HEK293 (cell line): ENCODE measurements at regions not wholly inside any gene's neighbourhood (a gene's known extent, or its start where the extent isn't known, plus 50 kb on each side); places are given as distances from the start of the nearest gene placed in this dataset.

Experiments used
- CTCF ChIA-PET: fragments of 350-600 bp; formaldehyde crosslinking; extraction: SDS; loops from one replicate; lab custom pipeline; 2021; ENCODE audit warnings: antibody characterized with exemption; lab: Yijun Ruan, JAX
- POLR2A ChIA-PET: fragments of 300-600 bp; formaldehyde crosslinking; extraction: SDS; loops from one replicate; lab custom pipeline; 2020; ENCODE audit warnings: antibody characterized with exemption, inconsistent platforms; lab: Yijun Ruan, JAX
- H3K27ac ChIP-seq: fragments of 200-500 bp; sonication (Bioruptor generic); 2 replicates; pipeline ENCODE4 v1.5.1; 2014; ENCODE audit warnings: low read depth, low read length, control low read depth, inconsistent platforms; ENCODE audit errors: extremely low read depth
- H3K36me3 ChIP-seq, 2 experiments: fragments of 200-500 bp in 1 of 2; sonication (Bioruptor generic) in 1 of 2; 1 replicate in 1 of 2; 2 replicates in 1 of 2; pipeline ENCODE4 v1.5.1; 2014 to 2017; ENCODE audit warnings: inconsistent platforms in 2 of 2, low read length in 2 of 2; ENCODE audit not compliant: control insufficient read depth in 2 of 2, insufficient read depth in 1 of 2
- H3K4me1 ChIP-seq: fragments of 200-500 bp; sonication (Bioruptor generic); 2 replicates; pipeline ENCODE4 v1.5.1; 2014; ENCODE audit warnings: mild to moderate bottlenecking, low read length, inconsistent platforms; ENCODE audit not compliant: control insufficient read depth, insufficient read depth
- H3K4me3 ChIP-seq: 2 replicates; pipeline ENCODE4 v1.5.1; 2011; ENCODE audit warnings: low read depth, mild to moderate bottlenecking, control low read depth, low read length, moderate library complexity
- H3K9me3 ChIP-seq: fragments of 200-500 bp; sonication (Bioruptor generic); 2 replicates; pipeline ENCODE4 v1.5.1; 2014; ENCODE audit warnings: low read depth, low read length, inconsistent platforms; ENCODE audit not compliant: control insufficient read depth, insufficient read depth
- MEIS1 ChIP-seq: sonication (generic); formaldehyde crosslinking; IDR thresholded peaks from 2 replicates; pipeline ENCODE4 v1.8.1; 2022; ENCODE audit warnings: missing genetic modification reagents, mild to moderate bottlenecking, borderline replicate concordance
- ZNF175 ChIP-seq: fragments of 450-650 bp; formaldehyde crosslinking; IDR thresholded peaks from 2 replicates; pipeline ENCODE4 v1.5.1; 2016; ENCODE audit warnings: missing biosample characterization, missing genetic modification characterization
- ZNF366 ChIP-seq: fragments of 450-650 bp; formaldehyde crosslinking; conservative IDR thresholded peaks from 2 replicates; pipeline ENCODE4 v1.5.1; 2016; ENCODE audit warnings: missing biosample characterization, missing genetic modification characterization
- ZNF548 ChIP-seq: fragments of 450-650 bp; formaldehyde crosslinking; IDR thresholded peaks from 2 replicates; pipeline ENCODE4 v1.5.1; 2016; ENCODE audit warnings: missing biosample characterization, missing genetic modification characterization
- ZNF571 ChIP-seq: fragments of 450-650 bp; formaldehyde crosslinking; IDR thresholded peaks from 2 replicates; pipeline ENCODE4 v1.5.0; 2017; ENCODE audit warnings: missing biosample characterization, missing genetic modification characterization
- ZNF776 ChIP-seq: fragments of 450-650 bp; formaldehyde crosslinking; IDR thresholded peaks from 2 replicates; pipeline ENCODE4 v1.5.0; 2017; ENCODE audit warnings: missing biosample characterization, missing genetic modification characterization, borderline replicate concordance
- ZNF785 ChIP-seq: fragments of 450-650 bp; formaldehyde crosslinking; IDR thresholded peaks from 2 replicates; pipeline ENCODE4 v1.5.1; 2016; ENCODE audit warnings: missing biosample characterization, missing genetic modification characterization
- TF ChIP-seq, protein P1 (sequence below): fragments of 450-650 bp; formaldehyde crosslinking; IDR thresholded peaks from 2 replicates; pipeline ENCODE4 v1.5.1; 2016; ENCODE audit warnings: missing biosample characterization, missing genetic modification characterization
- TF ChIP-seq, protein P2 (sequence below): fragments of 450-650 bp; formaldehyde crosslinking; conservative IDR thresholded peaks from 2 replicates; pipeline ENCODE4 v1.5.1; 2016; ENCODE audit warnings: low read depth, missing biosample characterization, missing genetic modification characterization
- TF ChIP-seq, protein P3 (sequence below): fragments of 450-650 bp; formaldehyde crosslinking; IDR thresholded peaks from 2 replicates; pipeline ENCODE4 v1.5.1; 2016; ENCODE audit warnings: missing biosample characterization, missing genetic modification characterization, low read depth
- TF ChIP-seq, protein P4 (sequence below): fragments of 450-650 bp; formaldehyde crosslinking; IDR thresholded peaks from 2 replicates; pipeline ENCODE4 v1.5.1; 2016; ENCODE audit warnings: missing biosample characterization, missing genetic modification characterization, borderline replicate concordance

DNA sequence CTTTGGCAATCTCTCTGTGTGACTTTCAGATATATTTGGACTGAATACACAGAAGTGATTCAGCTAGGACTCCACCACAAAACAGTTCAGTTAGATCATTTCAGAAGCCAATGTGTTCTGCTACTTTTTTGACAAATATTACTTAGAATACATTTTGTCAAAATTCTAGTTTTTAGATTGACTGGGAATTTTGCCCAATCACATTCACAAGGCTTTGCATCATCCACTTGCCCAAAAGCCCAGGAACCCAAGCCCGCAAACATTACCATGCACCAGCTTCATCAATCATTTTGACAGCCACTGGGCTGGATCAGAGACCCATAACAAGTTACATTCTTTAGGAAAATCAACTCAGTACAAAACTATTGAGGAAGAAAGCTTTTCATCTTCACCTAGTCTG, 256.6 kb upstream of the NDST3 start:
- H3K9me3 ChIP-seq: no peaks in the 10 kb centered on the region
- ChIA-PET CTCF (no interaction called here), POLR2A (no interaction called here)
- H3K4me3 ChIP-seq: no peak overlapping the region
- no peaks in the 10 kb centered on the region for H3K4me1 ChIP-seq
- no peak overlapping the region for H3K27ac ChIP-seq
- H3K36me3 ChIP-seq: no peaks in the 10 kb centered on the region
- TF ChIP-seq ZNF776: no peak
- TF ChIP-seq MEIS1 (CRISPR knock-in tag): peak; percentile 81

DNA sequence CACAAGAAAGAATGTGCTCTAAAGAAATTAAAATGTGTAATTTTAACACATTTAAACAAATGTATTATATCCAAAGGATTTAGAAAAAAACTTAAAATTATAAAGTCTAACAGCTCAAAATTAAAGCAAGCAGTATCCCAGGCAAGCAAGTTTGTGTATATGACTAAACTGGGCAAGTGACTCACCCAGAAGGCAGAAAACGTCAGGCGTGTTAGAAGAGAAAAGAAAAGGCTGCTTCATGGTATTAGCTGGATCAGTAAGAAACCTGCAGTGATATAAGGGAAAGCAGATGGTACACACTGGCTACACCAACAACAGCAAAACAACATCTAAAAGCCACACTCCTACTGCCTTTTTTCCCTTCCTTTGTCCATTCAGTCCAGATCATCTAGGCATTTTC, 250.6 kb upstream of the NDST3 start:
- TF ChIP-seq, protein P1, sequence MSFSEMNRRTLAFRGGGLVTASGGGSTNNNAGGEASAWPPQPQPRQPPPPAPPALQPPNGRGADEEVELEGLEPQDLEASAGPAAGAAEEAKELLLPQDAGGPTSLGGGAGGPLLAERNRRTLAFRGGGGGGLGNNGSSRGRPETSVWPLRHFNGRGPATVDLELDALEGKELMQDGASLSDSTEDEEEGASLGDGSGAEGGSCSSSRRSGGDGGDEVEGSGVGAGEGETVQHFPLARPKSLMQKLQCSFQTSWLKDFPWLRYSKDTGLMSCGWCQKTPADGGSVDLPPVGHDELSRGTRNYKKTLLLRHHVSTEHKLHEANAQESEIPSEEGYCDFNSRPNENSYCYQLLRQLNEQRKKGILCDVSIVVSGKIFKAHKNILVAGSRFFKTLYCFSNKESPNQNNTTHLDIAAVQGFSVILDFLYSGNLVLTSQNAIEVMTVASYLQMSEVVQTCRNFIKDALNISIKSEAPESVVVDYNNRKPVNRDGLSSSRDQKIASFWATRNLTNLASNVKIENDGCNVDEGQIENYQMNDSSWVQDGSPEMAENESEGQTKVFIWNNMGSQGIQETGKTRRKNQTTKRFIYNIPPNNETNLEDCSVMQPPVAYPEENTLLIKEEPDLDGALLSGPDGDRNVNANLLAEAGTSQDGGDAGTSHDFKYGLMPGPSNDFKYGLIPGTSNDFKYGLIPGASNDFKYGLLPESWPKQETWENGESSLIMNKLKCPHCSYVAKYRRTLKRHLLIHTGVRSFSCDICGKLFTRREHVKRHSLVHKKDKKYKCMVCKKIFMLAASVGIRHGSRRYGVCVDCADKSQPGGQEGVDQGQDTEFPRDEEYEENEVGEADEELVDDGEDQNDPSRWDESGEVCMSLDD (tag by site-specific recombination): no peak
- TF ChIP-seq, protein P2, sequence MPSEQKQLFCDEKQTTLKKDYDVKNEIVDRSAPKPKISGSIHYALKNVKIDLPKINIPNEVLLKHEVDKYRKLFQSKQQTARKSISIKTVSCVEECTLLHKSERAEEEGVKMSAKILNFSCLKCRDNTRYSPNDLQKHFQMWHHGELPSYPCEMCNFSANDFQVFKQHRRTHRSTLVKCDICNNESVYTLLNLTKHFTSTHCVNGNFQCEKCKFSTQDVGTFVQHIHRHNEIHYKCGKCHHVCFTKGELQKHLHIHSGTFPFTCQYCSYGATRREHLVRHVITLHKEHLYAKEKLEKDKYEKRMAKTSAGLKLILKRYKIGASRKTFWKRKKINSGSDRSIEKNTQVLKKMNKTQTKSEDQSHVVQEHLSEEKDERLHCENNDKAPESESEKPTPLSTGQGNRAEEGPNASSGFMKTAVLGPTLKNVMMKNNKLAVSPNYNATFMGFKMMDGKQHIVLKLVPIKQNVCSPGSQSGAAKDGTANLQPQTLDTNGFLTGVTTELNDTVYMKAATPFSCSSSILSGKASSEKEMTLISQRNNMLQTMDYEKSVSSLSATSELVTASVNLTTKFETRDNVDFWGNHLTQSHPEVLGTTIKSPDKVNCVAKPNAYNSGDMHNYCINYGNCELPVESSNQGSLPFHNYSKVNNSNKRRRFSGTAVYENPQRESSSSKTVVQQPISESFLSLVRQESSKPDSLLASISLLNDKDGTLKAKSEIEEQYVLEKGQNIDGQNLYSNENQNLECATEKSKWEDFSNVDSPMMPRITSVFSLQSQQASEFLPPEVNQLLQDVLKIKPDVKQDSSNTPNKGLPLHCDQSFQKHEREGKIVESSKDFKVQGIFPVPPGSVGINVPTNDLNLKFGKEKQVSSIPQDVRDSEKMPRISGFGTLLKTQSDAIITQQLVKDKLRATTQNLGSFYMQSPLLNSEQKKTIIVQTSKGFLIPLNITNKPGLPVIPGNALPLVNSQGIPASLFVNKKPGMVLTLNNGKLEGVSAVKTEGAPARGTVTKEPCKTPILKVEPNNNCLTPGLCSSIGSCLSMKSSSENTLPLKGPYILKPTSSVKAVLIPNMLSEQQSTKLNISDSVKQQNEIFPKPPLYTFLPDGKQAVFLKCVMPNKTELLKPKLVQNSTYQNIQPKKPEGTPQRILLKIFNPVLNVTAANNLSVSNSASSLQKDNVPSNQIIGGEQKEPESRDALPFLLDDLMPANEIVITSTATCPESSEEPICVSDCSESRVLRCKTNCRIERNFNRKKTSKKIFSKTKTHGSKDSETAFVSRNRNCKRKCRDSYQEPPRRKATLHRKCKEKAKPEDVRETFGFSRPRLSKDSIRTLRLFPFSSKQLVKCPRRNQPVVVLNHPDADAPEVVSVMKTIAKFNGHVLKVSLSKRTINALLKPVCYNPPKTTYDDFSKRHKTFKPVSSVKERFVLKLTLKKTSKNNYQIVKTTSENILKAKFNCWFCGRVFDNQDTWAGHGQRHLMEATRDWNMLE: no peak
- no peak for TF ChIP-seq ZNF366 (tag by site-specific recombination)
- TF ChIP-seq ZNF175 (tag by site-specific recombination): no peak
- no peak for TF ChIP-seq ZNF571
- TF ChIP-seq, protein P3, sequence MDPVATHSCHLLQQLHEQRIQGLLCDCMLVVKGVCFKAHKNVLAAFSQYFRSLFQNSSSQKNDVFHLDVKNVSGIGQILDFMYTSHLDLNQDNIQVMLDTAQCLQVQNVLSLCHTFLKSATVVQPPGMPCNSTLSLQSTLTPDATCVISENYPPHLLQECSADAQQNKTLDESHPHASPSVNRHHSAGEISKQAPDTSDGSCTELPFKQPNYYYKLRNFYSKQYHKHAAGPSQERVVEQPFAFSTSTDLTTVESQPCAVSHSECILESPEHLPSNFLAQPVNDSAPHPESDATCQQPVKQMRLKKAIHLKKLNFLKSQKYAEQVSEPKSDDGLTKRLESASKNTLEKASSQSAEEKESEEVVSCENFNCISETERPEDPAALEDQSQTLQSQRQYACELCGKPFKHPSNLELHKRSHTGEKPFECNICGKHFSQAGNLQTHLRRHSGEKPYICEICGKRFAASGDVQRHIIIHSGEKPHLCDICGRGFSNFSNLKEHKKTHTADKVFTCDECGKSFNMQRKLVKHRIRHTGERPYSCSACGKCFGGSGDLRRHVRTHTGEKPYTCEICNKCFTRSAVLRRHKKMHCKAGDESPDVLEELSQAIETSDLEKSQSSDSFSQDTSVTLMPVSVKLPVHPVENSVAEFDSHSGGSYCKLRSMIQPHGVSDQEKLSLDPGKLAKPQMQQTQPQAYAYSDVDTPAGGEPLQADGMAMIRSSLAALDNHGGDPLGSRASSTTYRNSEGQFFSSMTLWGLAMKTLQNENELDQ (tag by site-specific recombination): no peak
- no peak for TF ChIP-seq ZNF548 (tag by site-specific recombination)
- TF ChIP-seq ZNF785 (tag by site-specific recombination): no peak
- TF ChIP-seq, protein P4, sequence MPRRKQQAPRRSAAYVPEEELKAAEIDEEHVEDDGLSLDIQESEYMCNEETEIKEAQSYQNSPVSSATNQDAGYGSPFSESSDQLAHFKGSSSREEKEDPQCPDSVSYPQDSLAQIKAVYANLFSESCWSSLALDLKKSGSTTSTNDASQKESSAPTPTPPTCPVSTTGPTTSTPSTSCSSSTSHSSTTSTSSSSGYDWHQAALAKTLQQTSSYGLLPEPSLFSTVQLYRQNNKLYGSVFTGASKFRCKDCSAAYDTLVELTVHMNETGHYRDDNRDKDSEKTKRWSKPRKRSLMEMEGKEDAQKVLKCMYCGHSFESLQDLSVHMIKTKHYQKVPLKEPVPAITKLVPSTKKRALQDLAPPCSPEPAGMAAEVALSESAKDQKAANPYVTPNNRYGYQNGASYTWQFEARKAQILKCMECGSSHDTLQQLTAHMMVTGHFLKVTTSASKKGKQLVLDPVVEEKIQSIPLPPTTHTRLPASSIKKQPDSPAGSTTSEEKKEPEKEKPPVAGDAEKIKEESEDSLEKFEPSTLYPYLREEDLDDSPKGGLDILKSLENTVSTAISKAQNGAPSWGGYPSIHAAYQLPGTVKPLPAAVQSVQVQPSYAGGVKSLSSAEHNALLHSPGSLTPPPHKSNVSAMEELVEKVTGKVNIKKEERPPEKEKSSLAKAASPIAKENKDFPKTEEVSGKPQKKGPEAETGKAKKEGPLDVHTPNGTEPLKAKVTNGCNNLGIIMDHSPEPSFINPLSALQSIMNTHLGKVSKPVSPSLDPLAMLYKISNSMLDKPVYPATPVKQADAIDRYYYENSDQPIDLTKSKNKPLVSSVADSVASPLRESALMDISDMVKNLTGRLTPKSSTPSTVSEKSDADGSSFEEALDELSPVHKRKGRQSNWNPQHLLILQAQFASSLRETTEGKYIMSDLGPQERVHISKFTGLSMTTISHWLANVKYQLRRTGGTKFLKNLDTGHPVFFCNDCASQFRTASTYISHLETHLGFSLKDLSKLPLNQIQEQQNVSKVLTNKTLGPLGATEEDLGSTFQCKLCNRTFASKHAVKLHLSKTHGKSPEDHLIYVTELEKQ (tag by site-specific recombination): no peak
- TF ChIP-seq, all 188 proteins: peak for 0
- H3K9me3 ChIP-seq: no peaks in the 10 kb centered on the region
- POLR2A ChIA-PET: no interaction called here
- no peaks in the 10 kb centered on the region for H3K4me1 ChIP-seq
- H3K36me3 ChIP-seq: no peaks in the 10 kb centered on the region
- H3K27ac ChIP-seq: no peak overlapping the region
- CTCF ChIA-PET: no interaction called here
- H3K4me3 ChIP-seq: no peak overlapping the region
